ENCODE measurements at regions not wholly inside any gene's neighbourhood (a gene's known extent, or its start where the extent isn't known, plus 50 kb on each side); places are given as distances from the start of the nearest gene placed in this dataset.

DNA sequence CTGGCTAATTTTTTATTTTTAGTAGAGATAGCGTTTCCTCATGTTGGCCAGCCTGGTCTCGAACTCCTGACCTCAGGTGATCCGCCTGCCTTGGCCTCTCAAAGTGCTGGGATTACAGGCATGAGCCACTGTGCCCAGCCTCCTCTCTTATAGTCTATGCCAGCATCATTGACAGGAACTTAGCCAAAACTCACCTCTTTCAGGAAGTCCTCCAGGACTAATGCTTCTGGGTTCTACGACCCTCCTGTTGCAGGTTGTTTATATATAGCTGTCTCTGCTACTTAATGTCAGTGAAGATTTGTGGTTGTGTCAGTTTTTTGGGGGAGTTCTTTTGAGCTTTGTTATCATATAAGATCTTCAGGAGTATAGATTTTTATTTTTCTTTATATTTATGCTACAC, 112.1 kb upstream of the CDC42EP3 start:
- no peak overlapping the region for H3K27ac ChIP-seq (ENCODE audit: low read depth, low read length)
- 97% methylated on average over 4 of the region's 4 CpGs for WGBS
- H3K9me3 ChIP-seq (ENCODE audit: insufficient read depth, low read depth, low read length): peaks cover 10% of the 10 kb centered on the region; the same call in 1 of the 2 replicates

GRCh38 chr2:37784071-37784758, 112.8 kb upstream of the CDC42EP3 start:
- WGBS: 94% methylated on average over 3 of the region's 3 CpGs
- Histone ChIP-seq H3K27me3 (ENCODE audit: insufficient read depth, low read length) (no peaks in the 10 kb centered on the region), H3K36me3 (ENCODE audit: insufficient read depth, low read length) (no peaks in the 10 kb centered on the region), H3K27ac (ENCODE audit: low read depth, low read length) (no peak overlapping the region), H3K9me3 (ENCODE audit: insufficient read depth, low read depth, low read length) (peaks cover 17% of the 10 kb centered on the region; the same call in 1 of the 2 replicates), H3K9ac (ENCODE audit: low read depth, low read length) (no peak overlapping the region), H3K4me1 (ENCODE audit: insufficient read depth, low read length) (no peaks in the 10 kb centered on the region), H3K4me3 (ENCODE audit: low read length) (no peak overlapping the region)

More for the DNA sequence above, 112.1 kb upstream of the CDC42EP3 start:
- H3K4me1 ChIP-seq (ENCODE audit: insufficient read depth, low read length): no peaks in the 10 kb centered on the region
- H3K4me3 ChIP-seq (ENCODE audit: low read length): no peak overlapping the region
- no peaks in the 10 kb centered on the region for H3K27me3 ChIP-seq (ENCODE audit: insufficient read depth, low read length)
- no peak overlapping the region for H3K9ac ChIP-seq (ENCODE audit: low read depth, low read length)
- H3K36me3 ChIP-seq (ENCODE audit: insufficient read depth, low read length): no peaks in the 10 kb centered on the region

DNA sequence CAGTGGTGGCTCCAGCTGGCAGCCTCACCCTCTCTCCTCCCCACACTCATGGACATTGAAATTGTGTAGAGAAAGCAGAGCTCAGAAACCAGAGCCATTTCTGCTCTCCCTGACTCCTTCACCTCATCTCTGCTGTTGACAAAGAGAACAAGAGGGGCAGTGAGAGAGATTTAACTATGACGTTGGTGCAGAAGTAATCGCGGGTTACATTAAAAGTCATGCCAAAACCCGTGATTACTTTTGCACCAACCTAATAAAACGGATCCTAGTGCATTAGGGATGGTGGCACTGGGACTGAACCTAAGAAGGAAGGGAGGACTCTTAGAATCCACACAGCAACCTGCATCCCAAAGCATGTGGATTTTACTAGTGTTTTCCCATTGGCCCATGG, 113.3 kb upstream of the CDC42EP3 start:
- 94% methylated on average over 5 of the region's 5 CpGs for WGBS
- Histone ChIP-seq H3K27ac (ENCODE audit: low read depth, low read length) (no peak overlapping the region), H3K4me3 (ENCODE audit: low read length) (no peak overlapping the region), H3K27me3 (ENCODE audit: insufficient read depth, low read length) (no peaks in the 10 kb centered on the region), H3K4me1 (ENCODE audit: insufficient read depth, low read length) (no peaks in the 10 kb centered on the region), H3K9ac (ENCODE audit: low read depth, low read length) (no peak overlapping the region), H3K9me3 (ENCODE audit: insufficient read depth, low read depth, low read length) (peaks cover 20% of the 10 kb centered on the region; the same call in 1 of the 2 replicates), H3K36me3 (ENCODE audit: insufficient read depth, low read length) (no peaks in the 10 kb centered on the region)

- Histone ChIP-seq H3K9ac (ENCODE audit: low read depth, low read length) (no peak overlapping the region), H3K36me3 (ENCODE audit: insufficient read depth, low read length) (no peaks in the 10 kb centered on the region), H3K27me3 (ENCODE audit: insufficient read depth, low read length) (no peaks in the 10 kb centered on the region), H3K27ac (ENCODE audit: low read depth, low read length) (no peak overlapping the region), H3K9me3 (ENCODE audit: insufficient read depth, low read depth, low read length) (peaks cover 20% of the 10 kb centered on the region; the same call in 1 of the 2 replicates), H3K4me1 (ENCODE audit: insufficient read depth, low read length) (no peaks in the 10 kb centered on the region), H3K4me3 (ENCODE audit: low read length) (no peak overlapping the region)
- 86% methylated on average over 1 of the region's 1 CpG for WGBS
These were observed 114.8 kb upstream of the CDC42EP3 start for GRCh38 chr2:37786191-37786698.

GRCh38 chr2:37786854-37787253, 115.4 kb upstream of the CDC42EP3 start:
- Histone ChIP-seq H3K4me3 (ENCODE audit: low read length) (no peak overlapping the region), H3K9me3 (ENCODE audit: insufficient read depth, low read depth, low read length) (peaks cover 20% of the 10 kb centered on the region; the same call in 1 of the 2 replicates), H3K9ac (ENCODE audit: low read depth, low read length) (no peak overlapping the region), H3K36me3 (ENCODE audit: insufficient read depth, low read length) (no peaks in the 10 kb centered on the region), H3K27ac (ENCODE audit: low read depth, low read length) (no peak overlapping the region), H3K27me3 (ENCODE audit: insufficient read depth, low read length) (no peaks in the 10 kb centered on the region), H3K4me1 (ENCODE audit: insufficient read depth, low read length) (no peaks in the 10 kb centered on the region)
- WGBS: 92% methylated on average over 5 of the region's 5 CpGs

GRCh38 chr2:37788602-37789209, 117.3 kb upstream of the CDC42EP3 start:
- no peak overlapping the region for H3K9ac ChIP-seq (ENCODE audit: low read depth, low read length)
- no peaks in the 10 kb centered on the region for H3K4me1 ChIP-seq (ENCODE audit: insufficient read depth, low read length)
- no peaks in the 10 kb centered on the region for H3K36me3 ChIP-seq (ENCODE audit: insufficient read depth, low read length)
- no peak overlapping the region for H3K27ac ChIP-seq (ENCODE audit: low read depth, low read length)
- peaks cover 20% of the 10 kb centered on the region; the same call in 1 of the 2 replicates for H3K9me3 ChIP-seq (ENCODE audit: insufficient read depth, low read depth, low read length)
- no peaks in the 10 kb centered on the region for H3K27me3 ChIP-seq (ENCODE audit: insufficient read depth, low read length)
- no peak overlapping the region for H3K4me3 ChIP-seq (ENCODE audit: low read length)

GRCh38 chr2:37790019-37790418, 118.6 kb upstream of the CDC42EP3 start:
- Histone ChIP-seq H3K9ac (ENCODE audit: low read depth, low read length) (no peak overlapping the region), H3K4me3 (ENCODE audit: low read length) (no peak overlapping the region), H3K4me1 (ENCODE audit: insufficient read depth, low read length) (no peaks in the 10 kb centered on the region), H3K36me3 (ENCODE audit: insufficient read depth, low read length) (no peaks in the 10 kb centered on the region), H3K27me3 (ENCODE audit: insufficient read depth, low read length) (no peaks in the 10 kb centered on the region), H3K27ac (ENCODE audit: low read depth, low read length) (no peak overlapping the region), H3K9me3 (ENCODE audit: insufficient read depth, low read depth, low read length) (peaks cover 20% of the 10 kb centered on the region; the same call in 1 of the 2 replicates)
- WGBS: 89% methylated on average over 1 of the region's 2 CpGs

GRCh38 chr2:37790462-37790861, 119.0 kb upstream of the CDC42EP3 start:
- Histone ChIP-seq H3K4me3 (ENCODE audit: low read length) (no peak overlapping the region), H3K27me3 (ENCODE audit: insufficient read depth, low read length) (no peaks in the 10 kb centered on the region), H3K36me3 (ENCODE audit: insufficient read depth, low read length) (no peaks in the 10 kb centered on the region), H3K4me1 (ENCODE audit: insufficient read depth, low read length) (no peaks in the 10 kb centered on the region), H3K9me3 (ENCODE audit: insufficient read depth, low read depth, low read length) (peaks cover 20% of the 10 kb centered on the region; the same call in 1 of the 2 replicates), H3K9ac (ENCODE audit: low read depth, low read length) (no peak overlapping the region), H3K27ac (ENCODE audit: low read depth, low read length) (no peak overlapping the region)
- 100% methylated on average over 1 of the region's 3 CpGs for WGBS

DNA sequence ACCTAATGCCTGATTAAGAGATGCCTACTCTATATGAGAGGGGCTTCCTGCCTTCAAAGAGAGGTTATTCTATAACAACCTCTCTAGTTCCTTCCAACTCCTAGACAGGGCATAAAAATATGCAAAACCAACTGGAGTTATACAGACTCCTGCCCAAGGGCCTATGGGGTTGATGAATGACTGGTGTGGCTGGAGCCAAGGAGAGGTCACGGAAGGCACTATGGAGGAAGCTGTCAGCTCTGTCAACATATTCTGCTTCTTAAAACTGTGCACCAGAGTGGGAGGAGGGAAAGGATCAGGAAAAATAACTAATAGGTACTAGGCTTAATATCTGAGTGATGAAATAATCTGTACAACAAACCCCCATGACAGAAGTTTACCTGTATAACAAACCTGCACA, 120.9 kb upstream of the CDC42EP3 start:
- H3K4me3 ChIP-seq (ENCODE audit: low read length): no peak overlapping the region
- no peak overlapping the region for H3K9ac ChIP-seq (ENCODE audit: low read depth, low read length)
- no peaks in the 10 kb centered on the region for H3K27me3 ChIP-seq (ENCODE audit: insufficient read depth, low read length)
- WGBS: 96% methylated on average over 1 of the region's 1 CpG
- no peaks in the 10 kb centered on the region for H3K4me1 ChIP-seq (ENCODE audit: insufficient read depth, low read length)
- no peaks in the 10 kb centered on the region for H3K36me3 ChIP-seq (ENCODE audit: insufficient read depth, low read length)
- peaks cover 20% of the 10 kb centered on the region; the same call in 1 of the 2 replicates for H3K9me3 ChIP-seq (ENCODE audit: insufficient read depth, low read depth, low read length)
- H3K27ac ChIP-seq (ENCODE audit: low read depth, low read length): no peak overlapping the region

- Histone ChIP-seq H3K36me3 (ENCODE audit: insufficient read depth, low read length) (no peaks in the 10 kb centered on the region), H3K4me3 (ENCODE audit: low read length) (no peak overlapping the region), H3K27ac (ENCODE audit: low read depth, low read length) (no peak overlapping the region), H3K4me1 (ENCODE audit: insufficient read depth, low read length) (no peaks in the 10 kb centered on the region), H3K9ac (ENCODE audit: low read depth, low read length) (no peak overlapping the region), H3K27me3 (ENCODE audit: insufficient read depth, low read length) (no peaks in the 10 kb centered on the region), H3K9me3 (ENCODE audit: insufficient read depth, low read depth, low read length) (peaks cover 15% of the 10 kb centered on the region; the same call in 1 of the 2 replicates)
- WGBS: 100% methylated on average over 1 of the region's 1 CpG
These were observed 121.6 kb upstream of the CDC42EP3 start for GRCh38 chr2:37793004-37793403.

DNA sequence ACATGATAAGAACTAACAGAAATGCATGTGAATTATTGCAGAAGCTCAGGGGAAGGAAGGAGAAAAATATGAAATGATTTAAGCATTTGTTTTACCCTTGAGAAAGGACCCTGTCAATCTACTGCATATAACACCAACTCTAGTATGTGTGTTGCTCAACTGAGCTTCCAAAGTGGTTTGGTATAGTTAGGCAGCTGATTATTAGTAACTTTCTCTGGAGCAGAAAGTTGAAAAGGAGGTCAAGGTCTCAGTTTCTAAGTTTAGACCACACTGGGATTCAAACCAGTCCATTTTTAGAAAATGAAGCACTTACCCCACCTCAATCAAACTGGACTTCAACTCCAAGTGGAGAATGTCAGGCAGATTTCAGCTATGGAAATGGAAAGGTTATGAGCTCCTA, 123.3 kb upstream of the CDC42EP3 start:
- Histone ChIP-seq H3K4me3 (ENCODE audit: low read length) (no peak overlapping the region), H3K36me3 (ENCODE audit: insufficient read depth, low read length) (no peaks in the 10 kb centered on the region), H3K27ac (ENCODE audit: low read depth, low read length) (no peak overlapping the region), H3K27me3 (ENCODE audit: insufficient read depth, low read length) (no peaks in the 10 kb centered on the region), H3K4me1 (ENCODE audit: insufficient read depth, low read length) (no peaks in the 10 kb centered on the region), H3K9me3 (ENCODE audit: insufficient read depth, low read depth, low read length) (no peaks in the 10 kb centered on the region), H3K9ac (ENCODE audit: low read depth, low read length) (no peak overlapping the region)

Measured in HUES64 (cell line).